H1 (cell line): ENCODE measurements at regions not wholly inside any gene's neighbourhood (a gene's known extent, or its start where the extent isn't known, plus 50 kb on each side); places are given as distances from the start of the nearest gene placed in this dataset.

ENCODE experiments used
- CTCF ChIA-PET: fragments of 300-600 bp; sonication (Branson Sonifier 250); formaldehyde crosslinking; loops from one replicate; lab custom pipeline; 2021; ENCODE audit not compliant: partially characterized antibody; lab: Charles Lee
- POLR2A ChIA-PET: fragments of 300-600 bp; sonication (Branson Sonifier 250); formaldehyde crosslinking; loops from one replicate; lab custom pipeline; 2021; ENCODE audit warnings: inconsistent platforms; ENCODE audit not compliant: partially characterized antibody; lab: Charles Lee
- DNase-seq, 2 experiments: peaks; one replicate each; pipeline versions ENCODE4 v3.0.0 to v3.0.0-alpha.2; 2010 to 2022; ENCODE audit warnings: low spot score in 2 of 2, low read depth in 1 of 2, mixed read lengths in 1 of 2
- FAIRE-seq: peaks from 2 replicates; lab custom pipeline; 2011; peaks lifted over from hg19 to GRCh38; lab: Jason Lieb, UNC
- H2AFZ ChIP-seq: 2 replicates; pipeline ENCODE4 v1.8.1; 2012; ENCODE audit warnings: low read length, inconsistent platforms
- H2AK5ac ChIP-seq: 2 replicates; pipeline ENCODE4 v1.6.1; 2013; ENCODE audit warnings: low read depth, low read length
- H2BK120ac ChIP-seq: replicated peaks from 2 replicates; pipeline ENCODE3; 2013; ENCODE audit warnings: low read depth, low read length, inconsistent platforms
- H2BK12ac ChIP-seq: 2 replicates; pipeline ENCODE4 v1.6.1; 2013; ENCODE audit warnings: low read depth, low read length
- H2BK15ac ChIP-seq: 2 replicates; pipeline ENCODE4 v1.6.1; 2013; ENCODE audit warnings: low read length
- H2BK20ac ChIP-seq: 2 replicates; pipeline ENCODE4 v1.6.1; 2013; ENCODE audit warnings: low read length
- H2BK5ac ChIP-seq: 2 replicates; pipeline ENCODE4 v1.6.1; 2013; ENCODE audit warnings: low read depth, low read length
- H3K14ac ChIP-seq: 2 replicates; pipeline ENCODE4 v1.6.1; 2013; ENCODE audit warnings: inconsistent platforms; ENCODE audit not compliant: insufficient read length
- H3K18ac ChIP-seq: 2 replicates; pipeline ENCODE4 v1.6.1; 2013; ENCODE audit warnings: low read length; ENCODE audit errors: extremely low read depth
- H3K23ac ChIP-seq: 2 replicates; pipeline ENCODE4 v1.6.1; 2013; ENCODE audit warnings: inconsistent platforms; ENCODE audit not compliant: insufficient read length
- H3K23me2 ChIP-seq: 2 replicates; pipeline ENCODE4 v1.6.1; 2013; ENCODE audit warnings: low read depth, low read length
- H3K27ac ChIP-seq: 2 replicates; pipeline ENCODE4 v1.6.1; 2011; ENCODE audit warnings: low read depth, low read length, inconsistent platforms
- H3K27me3 ChIP-seq, 4 experiments: replicated peaks in 1 of 4; 1 replicate in 1 of 4; 2 replicates in 3 of 4; pipeline versions ENCODE4 v1.6.1 to v1.8.1; 2011 to 2013; ENCODE audit warnings: low read length in 3 of 4, mild to moderate bottlenecking in 3 of 4, inconsistent platforms in 2 of 4, mixed read lengths in 2 of 4, moderate library complexity in 1 of 4; ENCODE audit not compliant: control insufficient read depth in 3 of 4, insufficient read depth in 3 of 4; ENCODE audit errors: extremely low read depth in 1 of 4
- H3K36me3 ChIP-seq, 4 experiments: 2 replicates each; pipeline versions ENCODE4 v1.6.1 to v1.8.1; 2011 to 2013; ENCODE audit warnings: mild to moderate bottlenecking in 4 of 4, low read length in 3 of 4, moderate library complexity in 2 of 4, control low read depth in 1 of 4, inconsistent platforms in 1 of 4; ENCODE audit not compliant: insufficient read depth in 4 of 4, control insufficient read depth in 2 of 4
- H3K4ac ChIP-seq: replicated peaks from 2 replicates; pipeline ENCODE3; 2013; ENCODE audit warnings: low read length, low read depth, mixed read lengths, inconsistent platforms; ENCODE audit not compliant: insufficient read length
- H3K4me1 ChIP-seq, 4 experiments: replicated peaks in 1 of 4; 1 replicate in 1 of 4; 2 replicates in 3 of 4; pipeline versions ENCODE4 v1.6.1 to v1.8.1; 2011 to 2013; ENCODE audit warnings: low read length in 3 of 4, inconsistent platforms in 2 of 4, mixed read lengths in 1 of 4; ENCODE audit not compliant: insufficient read depth in 4 of 4, control insufficient read depth in 3 of 4
- H3K4me2 ChIP-seq, 2 experiments: 2 replicates each; pipeline versions ENCODE4 v1.6.1 to v1.8.1; 2011 to 2013; ENCODE audit warnings: low read depth in 2 of 2, low read length in 2 of 2, control low read depth in 1 of 2, inconsistent platforms in 1 of 2, mild to moderate bottlenecking in 1 of 2; ENCODE audit not compliant: insufficient read depth in 1 of 2
- H3K4me3 ChIP-seq, 4 experiments: fragments of 200-600, 300-600 bp in 1 of 4; sonication (generic), shearing (Covaris generic), sonication (Bioruptor Twin) in 1 of 4; 2 replicates each; pipeline versions ENCODE4 v1.5.1 to v1.8.1; 2011 to 2016; ENCODE audit warnings: low read length in 4 of 4, low read depth in 3 of 4, control low read depth in 2 of 4, inconsistent platforms in 2 of 4, mild to moderate bottlenecking in 2 of 4, mixed read lengths in 1 of 4, moderate library complexity in 1 of 4; ENCODE audit not compliant: insufficient read depth in 2 of 4; ENCODE audit errors: extremely low read depth in 1 of 4
- H3K56ac ChIP-seq: replicated peaks from 2 replicates; pipeline ENCODE3; 2013; ENCODE audit warnings: low read depth, mild to moderate bottlenecking, mixed read lengths, low read length, inconsistent platforms; ENCODE audit not compliant: insufficient read length
- H3K79me1 ChIP-seq: 2 replicates; pipeline ENCODE4 v1.6.1; 2013; ENCODE audit warnings: low read depth, low read length, control low read depth
- H3K79me2 ChIP-seq, 2 experiments: 2 replicates each; pipeline versions ENCODE4 v1.6.1 to v1.8.1; 2012 to 2013; ENCODE audit warnings: low read length in 2 of 2, mild to moderate bottlenecking in 2 of 2, inconsistent platforms in 1 of 2; ENCODE audit not compliant: insufficient read depth in 2 of 2, control insufficient read depth in 1 of 2
- H3K9ac ChIP-seq, 4 experiments: replicated peaks in 1 of 4; 1 replicate in 1 of 4; 2 replicates in 3 of 4; pipeline versions ENCODE4 v1.6.1 to v1.8.1; 2011 to 2013; ENCODE audit warnings: low read depth in 3 of 4, low read length in 3 of 4, control low read depth in 2 of 4, mild to moderate bottlenecking in 2 of 4, moderate library complexity in 2 of 4, inconsistent platforms in 1 of 4; ENCODE audit errors: extremely low read depth in 1 of 4
- H3K9me3 ChIP-seq, 2 experiments: 2 replicates each; pipeline versions ENCODE4 v1.6.1 to v1.8.1; 2012 to 2013; ENCODE audit warnings: mild to moderate bottlenecking in 2 of 2, moderate library complexity in 2 of 2, control low read depth in 1 of 2, inconsistent platforms in 1 of 2, low read depth in 1 of 2, low read length in 1 of 2, mixed read lengths in 1 of 2; ENCODE audit not compliant: insufficient read depth in 2 of 2
- H4K20me1 ChIP-seq, 2 experiments: replicated peaks in 1 of 2; 2 replicates each; pipeline versions ENCODE3 to v1.8.1; 2011 to 2013; ENCODE audit warnings: inconsistent platforms in 2 of 2, low read length in 2 of 2, mild to moderate bottlenecking in 1 of 2; ENCODE audit not compliant: insufficient read depth in 2 of 2, control insufficient read depth in 1 of 2
- H4K5ac ChIP-seq: 2 replicates; pipeline ENCODE4 v1.6.1; 2013; ENCODE audit warnings: low read length, low read depth, mixed read lengths, inconsistent platforms; ENCODE audit not compliant: insufficient read length
- H4K8ac ChIP-seq: 2 replicates; pipeline ENCODE4 v1.8.0; 2013; ENCODE audit warnings: mild to moderate bottlenecking, moderate library complexity, low read length, inconsistent platforms; ENCODE audit not compliant: insufficient read depth; ENCODE audit errors: extremely low read depth
- H4K91ac ChIP-seq: replicated peaks from 2 replicates; pipeline ENCODE3; 2013; ENCODE audit warnings: low read length, mixed read lengths, inconsistent platforms; ENCODE audit not compliant: insufficient read length
- BCL11A ChIP-seq, 2 experiments: IDR thresholded peaks; one replicate each; pipeline ENCODE4 v1.6.1; 2011; ENCODE audit warnings: low read depth in 2 of 2, low read length in 2 of 2, mild to moderate bottlenecking in 2 of 2
- BRCA1 ChIP-seq: IDR thresholded peaks from 2 replicates; pipeline ENCODE4 v1.6.1; 2012; ENCODE audit warnings: low read depth, low read length, improper control_type of control experiment
- CBX8 ChIP-seq: fragments of 300-800, 300-1000 bp; sonication (generic); IDR thresholded peaks from 2 replicates; pipeline ENCODE4 v1.7.1; 2016; ENCODE audit warnings: low read depth, low read length, borderline replicate concordance
- CTBP2 ChIP-seq: IDR thresholded peaks from 2 replicates; pipeline ENCODE4 v1.7.0; 2011; ENCODE audit warnings: borderline replicate concordance, mild to moderate bottlenecking, moderate library complexity, mixed read lengths, low read length; ENCODE audit not compliant: insufficient read depth, insufficient read length
- HDAC6 ChIP-seq: IDR thresholded peaks from one replicate; pipeline ENCODE4 v1.7.1; 2012; ENCODE audit warnings: low read depth, mild to moderate bottlenecking, inconsistent platforms, low read length, moderate library complexity
- MAX ChIP-seq: IDR thresholded peaks from 2 replicates; pipeline ENCODE4 v1.6.1; 2012; ENCODE audit warnings: inconsistent platforms
- PHF8 ChIP-seq: fragments of 200-600 bp; sonication (generic); conservative IDR thresholded peaks from 2 replicates; pipeline ENCODE4 v1.7.1; 2012; ENCODE audit warnings: low read depth, mild to moderate bottlenecking, inconsistent platforms, low read length, moderate library complexity
- SP4 ChIP-seq: IDR thresholded peaks from 2 replicates; pipeline ENCODE4 v1.6.1; 2012; ENCODE audit warnings: low read length, inconsistent platforms
- SUZ12 ChIP-seq: fragments of 200-600 bp; sonication (generic); IDR thresholded peaks from 2 replicates; pipeline ENCODE4 v1.6.1; 2012; ENCODE audit warnings: mild to moderate bottlenecking, inconsistent platforms, low read length, moderate library complexity, mixed read lengths
- TAF7 ChIP-seq: optimal IDR thresholded peaks from 2 replicates; pipeline ENCODE3; 2011; ENCODE audit warnings: low read depth, mild to moderate bottlenecking, inconsistent platforms, low read length, moderate library complexity, borderline replicate concordance
- WGBS, 2 experiments: shearing (Covaris generic) in 1 of 2; methylation state at CpG; one replicate each; pipeline versions ENCODE4 v1.1.6 to v1.1.7; 2013 to 2015; ENCODE audit warnings: low lambda C conversion rate in 2 of 2, mixed read lengths in 2 of 2, inconsistent platforms in 1 of 2, low coverage in 1 of 2, missing lambda C conversion rate in 1 of 2; ENCODE audit not compliant: insufficient replicate concordance in 2 of 2, insufficient coverage in 1 of 2, insufficient read length in 1 of 2; ENCODE audit errors: extremely low coverage in 1 of 2, missing lambda C conversion rate in 1 of 2; 5-methylcytosine and 5-hydroxymethylcytosine counted together

GRCh38 chr1:186255266-186255665, 119.8 kb downstream of the TPR start:
- no peak overlapping the region for H3K56ac ChIP-seq
- H3K4me3 ChIP-seq = no peak overlapping the region
- WGBS, 2 experiments = 90% methylated on average over 4 of the region's 4 CpGs; no CpG with 5 or more reads in 1 of the 2 experiments
- FAIRE-seq (no peak), DNase-seq (no peak)
- no peaks in the 10 kb centered on the region for H3K23me2 ChIP-seq
- H3K27me3 ChIP-seq = no peaks in the 10 kb centered on the region
- no peak overlapping the region for H3K4me2 ChIP-seq
- H2AFZ ChIP-seq = no peak overlapping the region
- no peak overlapping the region for H4K91ac ChIP-seq
- H2AK5ac ChIP-seq = no peak overlapping the region
- H4K20me1 ChIP-seq = no peaks in the 10 kb centered on the region
- ChIA-PET CTCF (interaction anchor here (1.9 kb wide), 1 partner anchor 100 kb away, joined by 4 read pairs; no protein-coding TSS in a partner anchor), POLR2A (no interaction called here)
- no peak overlapping the region for H3K9ac ChIP-seq
- TF ChIP-seq SUZ12 = no peak
- no peak for TF ChIP-seq TAF7
- TF ChIP-seq MAX = no peak
- TF ChIP-seq CTBP2 = no peak
- no peak for TF ChIP-seq PHF8
- TF ChIP-seq CBX8 = no peak
- no peak for TF ChIP-seq HDAC6
- TF ChIP-seq BRCA1 = no peak
- no peak for TF ChIP-seq SP4
- no peak for TF ChIP-seq BCL11A (IDR thresholded peaks at IDR 0.05; ENCODE audit: low read depth in 2 of 2, low read length in 2 of 2)
- no peak overlapping the region for H4K8ac ChIP-seq
- H3K4ac ChIP-seq = no peak overlapping the region
- H3K4me1 ChIP-seq = no peaks in the 10 kb centered on the region
- no peaks in the 10 kb centered on the region for H3K79me1 ChIP-seq
- H3K23ac ChIP-seq = no peak overlapping the region
- no peak overlapping the region for H2BK5ac ChIP-seq
- peaks cover 0 to 7% of the 10 kb centered on the region in 2 experiments; a peak in 2 of 4 replicates for H3K9me3 ChIP-seq
- H2BK12ac ChIP-seq = no peak overlapping the region
- H2BK120ac ChIP-seq = no peak overlapping the region
- H3K36me3 ChIP-seq = no peaks in the 10 kb centered on the region
- no peak overlapping the region for H2BK15ac ChIP-seq
- H2BK20ac ChIP-seq = no peak overlapping the region
- no peak overlapping the region for H3K27ac ChIP-seq
- H3K14ac ChIP-seq = no peak overlapping the region
- H3K79me2 ChIP-seq = no peaks in the 10 kb centered on the region
- H4K5ac ChIP-seq = no peak overlapping the region
- H3K18ac ChIP-seq = no peak overlapping the region
